H1 (cell line): ENCODE measurements at regions not wholly inside any gene's neighbourhood (a gene's known extent, or its start where the extent isn't known, plus 50 kb on each side); places are given as distances from the start of the nearest gene placed in this dataset.

Experiments
- CTCF ChIA-PET: fragments of 300-600 bp; sonication (Branson Sonifier 250); formaldehyde crosslinking; loops from one replicate; lab custom pipeline; 2021; ENCODE audit not compliant: partially characterized antibody; lab: Charles Lee
- POLR2A ChIA-PET: fragments of 300-600 bp; sonication (Branson Sonifier 250); formaldehyde crosslinking; loops from one replicate; lab custom pipeline; 2021; ENCODE audit warnings: inconsistent platforms; ENCODE audit not compliant: partially characterized antibody; lab: Charles Lee
- DNase-seq, 2 experiments: peaks; one replicate each; pipeline versions ENCODE4 v3.0.0 to v3.0.0-alpha.2; 2010 to 2022; ENCODE audit warnings: low spot score in 2 of 2, low read depth in 1 of 2, mixed read lengths in 1 of 2
- FAIRE-seq: peaks from 2 replicates; lab custom pipeline; 2011; peaks lifted over from hg19 to GRCh38; lab: Jason Lieb, UNC
- H2AFZ ChIP-seq: 2 replicates; pipeline ENCODE4 v1.8.1; 2012; ENCODE audit warnings: low read length, inconsistent platforms
- H2AK5ac ChIP-seq: 2 replicates; pipeline ENCODE4 v1.6.1; 2013; ENCODE audit warnings: low read depth, low read length
- H2BK120ac ChIP-seq: replicated peaks from 2 replicates; pipeline ENCODE3; 2013; ENCODE audit warnings: low read depth, low read length, inconsistent platforms
- H2BK12ac ChIP-seq: 2 replicates; pipeline ENCODE4 v1.6.1; 2013; ENCODE audit warnings: low read depth, low read length
- H2BK15ac ChIP-seq: 2 replicates; pipeline ENCODE4 v1.6.1; 2013; ENCODE audit warnings: low read length
- H2BK20ac ChIP-seq: 2 replicates; pipeline ENCODE4 v1.6.1; 2013; ENCODE audit warnings: low read length
- H2BK5ac ChIP-seq: 2 replicates; pipeline ENCODE4 v1.6.1; 2013; ENCODE audit warnings: low read depth, low read length
- H3K14ac ChIP-seq: 2 replicates; pipeline ENCODE4 v1.6.1; 2013; ENCODE audit warnings: inconsistent platforms; ENCODE audit not compliant: insufficient read length
- H3K18ac ChIP-seq: 2 replicates; pipeline ENCODE4 v1.6.1; 2013; ENCODE audit warnings: low read length; ENCODE audit errors: extremely low read depth
- H3K23ac ChIP-seq: 2 replicates; pipeline ENCODE4 v1.6.1; 2013; ENCODE audit warnings: inconsistent platforms; ENCODE audit not compliant: insufficient read length
- H3K23me2 ChIP-seq: 2 replicates; pipeline ENCODE4 v1.6.1; 2013; ENCODE audit warnings: low read depth, low read length
- H3K27ac ChIP-seq: 2 replicates; pipeline ENCODE4 v1.6.1; 2011; ENCODE audit warnings: low read depth, low read length, inconsistent platforms
- H3K27me3 ChIP-seq, 4 experiments: replicated peaks in 1 of 4; 1 replicate in 1 of 4; 2 replicates in 3 of 4; pipeline versions ENCODE4 v1.6.1 to v1.8.1; 2011 to 2013; ENCODE audit warnings: low read length in 3 of 4, mild to moderate bottlenecking in 3 of 4, inconsistent platforms in 2 of 4, mixed read lengths in 2 of 4, moderate library complexity in 1 of 4; ENCODE audit not compliant: control insufficient read depth in 3 of 4, insufficient read depth in 3 of 4; ENCODE audit errors: extremely low read depth in 1 of 4
- H3K36me3 ChIP-seq, 4 experiments: 2 replicates each; pipeline versions ENCODE4 v1.6.1 to v1.8.1; 2011 to 2013; ENCODE audit warnings: mild to moderate bottlenecking in 4 of 4, low read length in 3 of 4, moderate library complexity in 2 of 4, control low read depth in 1 of 4, inconsistent platforms in 1 of 4; ENCODE audit not compliant: insufficient read depth in 4 of 4, control insufficient read depth in 2 of 4
- H3K4ac ChIP-seq: replicated peaks from 2 replicates; pipeline ENCODE3; 2013; ENCODE audit warnings: low read length, low read depth, mixed read lengths, inconsistent platforms; ENCODE audit not compliant: insufficient read length
- H3K4me1 ChIP-seq, 4 experiments: replicated peaks in 1 of 4; 1 replicate in 1 of 4; 2 replicates in 3 of 4; pipeline versions ENCODE4 v1.6.1 to v1.8.1; 2011 to 2013; ENCODE audit warnings: low read length in 3 of 4, inconsistent platforms in 2 of 4, mixed read lengths in 1 of 4; ENCODE audit not compliant: insufficient read depth in 4 of 4, control insufficient read depth in 3 of 4
- H3K4me2 ChIP-seq, 2 experiments: 2 replicates each; pipeline versions ENCODE4 v1.6.1 to v1.8.1; 2011 to 2013; ENCODE audit warnings: low read depth in 2 of 2, low read length in 2 of 2, control low read depth in 1 of 2, inconsistent platforms in 1 of 2, mild to moderate bottlenecking in 1 of 2; ENCODE audit not compliant: insufficient read depth in 1 of 2
- H3K4me3 ChIP-seq, 4 experiments: fragments of 200-600, 300-600 bp in 1 of 4; sonication (generic), shearing (Covaris generic), sonication (Bioruptor Twin) in 1 of 4; 2 replicates each; pipeline versions ENCODE4 v1.5.1 to v1.8.1; 2011 to 2016; ENCODE audit warnings: low read length in 4 of 4, low read depth in 3 of 4, control low read depth in 2 of 4, inconsistent platforms in 2 of 4, mild to moderate bottlenecking in 2 of 4, mixed read lengths in 1 of 4, moderate library complexity in 1 of 4; ENCODE audit not compliant: insufficient read depth in 2 of 4; ENCODE audit errors: extremely low read depth in 1 of 4
- H3K56ac ChIP-seq: replicated peaks from 2 replicates; pipeline ENCODE3; 2013; ENCODE audit warnings: low read depth, mild to moderate bottlenecking, mixed read lengths, low read length, inconsistent platforms; ENCODE audit not compliant: insufficient read length
- H3K79me1 ChIP-seq: 2 replicates; pipeline ENCODE4 v1.6.1; 2013; ENCODE audit warnings: low read depth, low read length, control low read depth
- H3K79me2 ChIP-seq, 2 experiments: 2 replicates each; pipeline versions ENCODE4 v1.6.1 to v1.8.1; 2012 to 2013; ENCODE audit warnings: low read length in 2 of 2, mild to moderate bottlenecking in 2 of 2, inconsistent platforms in 1 of 2; ENCODE audit not compliant: insufficient read depth in 2 of 2, control insufficient read depth in 1 of 2
- H3K9ac ChIP-seq, 4 experiments: replicated peaks in 1 of 4; 1 replicate in 1 of 4; 2 replicates in 3 of 4; pipeline versions ENCODE4 v1.6.1 to v1.8.1; 2011 to 2013; ENCODE audit warnings: low read depth in 3 of 4, low read length in 3 of 4, control low read depth in 2 of 4, mild to moderate bottlenecking in 2 of 4, moderate library complexity in 2 of 4, inconsistent platforms in 1 of 4; ENCODE audit errors: extremely low read depth in 1 of 4
- H3K9me3 ChIP-seq, 2 experiments: 2 replicates each; pipeline versions ENCODE4 v1.6.1 to v1.8.1; 2012 to 2013; ENCODE audit warnings: mild to moderate bottlenecking in 2 of 2, moderate library complexity in 2 of 2, control low read depth in 1 of 2, inconsistent platforms in 1 of 2, low read depth in 1 of 2, low read length in 1 of 2, mixed read lengths in 1 of 2; ENCODE audit not compliant: insufficient read depth in 2 of 2
- H4K20me1 ChIP-seq, 2 experiments: replicated peaks in 1 of 2; 2 replicates each; pipeline versions ENCODE3 to v1.8.1; 2011 to 2013; ENCODE audit warnings: inconsistent platforms in 2 of 2, low read length in 2 of 2, mild to moderate bottlenecking in 1 of 2; ENCODE audit not compliant: insufficient read depth in 2 of 2, control insufficient read depth in 1 of 2
- H4K5ac ChIP-seq: 2 replicates; pipeline ENCODE4 v1.6.1; 2013; ENCODE audit warnings: low read length, low read depth, mixed read lengths, inconsistent platforms; ENCODE audit not compliant: insufficient read length
- H4K8ac ChIP-seq: 2 replicates; pipeline ENCODE4 v1.8.0; 2013; ENCODE audit warnings: mild to moderate bottlenecking, moderate library complexity, low read length, inconsistent platforms; ENCODE audit not compliant: insufficient read depth; ENCODE audit errors: extremely low read depth
- H4K91ac ChIP-seq: replicated peaks from 2 replicates; pipeline ENCODE3; 2013; ENCODE audit warnings: low read length, mixed read lengths, inconsistent platforms; ENCODE audit not compliant: insufficient read length
- HDAC2 ChIP-seq, 2 experiments: fragments of 300-600 bp in 1 of 2; sonication (generic) in 1 of 2; IDR thresholded peaks; 2 replicates each; pipeline ENCODE4 v1.6.1; 2011 to 2012; ENCODE audit warnings: low read depth in 2 of 2, low read length in 2 of 2, mild to moderate bottlenecking in 2 of 2, moderate library complexity in 2 of 2, borderline replicate concordance in 1 of 2, inconsistent platforms in 1 of 2
- TAF1 ChIP-seq: IDR thresholded peaks from 2 replicates; pipeline ENCODE4 v1.6.1; 2011; ENCODE audit warnings: mild to moderate bottlenecking, low read depth, low read length
- WGBS, 2 experiments: shearing (Covaris generic) in 1 of 2; methylation state at CpG; one replicate each; pipeline versions ENCODE4 v1.1.6 to v1.1.7; 2013 to 2015; ENCODE audit warnings: low lambda C conversion rate in 2 of 2, mixed read lengths in 2 of 2, inconsistent platforms in 1 of 2, low coverage in 1 of 2, missing lambda C conversion rate in 1 of 2; ENCODE audit not compliant: insufficient replicate concordance in 2 of 2, insufficient coverage in 1 of 2, insufficient read length in 1 of 2; ENCODE audit errors: extremely low coverage in 1 of 2, missing lambda C conversion rate in 1 of 2; 5-methylcytosine and 5-hydroxymethylcytosine counted together

DNA sequence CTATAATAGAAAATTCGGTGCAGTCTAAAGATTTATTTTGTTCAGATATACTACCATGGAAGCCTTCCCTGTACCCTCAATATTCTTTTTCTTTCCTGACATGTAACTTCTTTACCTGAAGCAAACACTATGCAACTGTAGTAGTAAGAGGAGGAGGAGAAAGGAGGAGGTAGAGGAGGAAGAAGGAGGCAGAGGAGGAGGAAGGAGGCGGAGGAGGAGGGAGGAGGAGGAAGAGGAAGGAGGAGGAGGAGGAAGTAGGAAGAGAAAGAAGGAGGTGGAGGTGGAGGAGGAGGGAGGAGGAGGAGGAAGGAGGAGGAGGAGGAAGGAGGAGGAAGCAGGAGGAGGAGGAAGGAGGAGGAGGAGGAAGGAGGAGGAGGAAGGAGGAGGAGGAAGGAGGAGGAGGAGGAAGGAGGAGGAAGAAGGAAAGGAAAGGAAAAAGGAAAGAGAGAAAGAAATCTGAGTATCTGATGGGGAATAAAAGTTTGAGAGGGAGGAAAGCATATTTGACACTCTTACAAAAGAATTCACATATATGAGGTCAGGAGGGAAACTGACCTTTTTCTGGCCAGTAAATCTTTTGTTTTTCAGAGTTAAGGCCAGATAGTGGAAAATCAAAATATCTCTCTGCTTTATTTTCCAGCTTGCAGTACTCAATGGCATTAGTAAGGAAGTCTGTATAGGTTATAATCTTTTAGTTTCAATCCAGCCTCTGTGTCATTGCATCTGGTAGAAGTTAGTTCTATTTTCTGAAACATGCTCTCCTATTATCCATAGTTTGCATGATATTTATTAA lies 114.5 kb upstream of the LPAR1 start:
- Histone ChIP-seq H3K4me2 (no peak overlapping the region), H3K4ac (no peak overlapping the region), H3K9me3 (no peaks in the 10 kb centered on the region), H3K27me3 (no peaks in the 10 kb centered on the region), H2BK120ac (no peak overlapping the region), H3K79me1 (no peaks in the 10 kb centered on the region), H3K79me2 (no peaks in the 10 kb centered on the region), H4K8ac (no peak overlapping the region), H3K56ac (no peak overlapping the region), H3K14ac (no peak overlapping the region), H3K23ac (no peak overlapping the region), H4K5ac (no peak overlapping the region), H3K27ac (no peak overlapping the region), H3K4me1 (no peaks in the 10 kb centered on the region), H3K4me3 (no peak overlapping the region), H3K18ac (no peak overlapping the region), H2BK20ac (no peak overlapping the region), H2AFZ (no peak overlapping the region), H3K36me3 (no peaks in the 10 kb centered on the region), H3K23me2 (no peaks in the 10 kb centered on the region), H3K9ac (no peak overlapping the region), H4K20me1 (no peaks in the 10 kb centered on the region), H2BK15ac (no peak overlapping the region), H2AK5ac (no peak overlapping the region), H2BK5ac (no peak overlapping the region), H4K91ac (no peak overlapping the region), H2BK12ac (no peak overlapping the region)
- POLR2A ChIA-PET, result no interaction called here
- FAIRE-seq, result no peak
- 78% methylated on average over 2 of the region's 2 CpGs; no CpG with 5 or more reads in 1 of the 2 experiments for WGBS, 2 experiments
- CTCF ChIA-PET, result no interaction called here
- TF ChIP-seq TAF1 (no peak), HDAC2 (IDR thresholded peaks at IDR 0.05; ENCODE audit: borderline replicate concordance in 1 of 2, low read depth in 2 of 2, low read length in 2 of 2) (no peak)
- DNase-seq, result no peak
